ENCODE measurements at regions not wholly inside any gene's neighbourhood (a gene's known extent, or its start where the extent isn't known, plus 50 kb on each side); places are given as distances from the start of the nearest gene placed in this dataset.

DNA sequence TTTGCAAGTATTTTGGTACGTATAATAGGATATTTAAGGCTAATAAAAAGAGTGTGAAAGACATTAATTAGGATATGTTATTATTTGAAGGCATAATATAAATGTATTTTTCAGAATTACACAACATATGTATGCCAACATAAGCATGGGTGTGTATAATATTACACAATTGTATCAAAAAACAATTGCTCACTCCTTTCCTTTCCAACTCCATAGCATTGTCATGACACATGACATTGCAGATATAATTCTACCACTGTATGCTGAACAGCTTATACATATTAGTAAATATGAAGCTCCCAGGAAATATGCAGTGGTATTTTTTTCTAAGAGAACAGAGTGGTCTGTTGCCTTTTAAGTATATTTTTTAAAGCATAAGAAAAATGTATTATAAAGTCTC is 593.1 kb downstream of the TMX3 start:
- DNase-seq, result no peak
- Histone ChIP-seq H3K27me3 (ENCODE audit: control insufficient read depth in 1 of 2, insufficient read depth in 2 of 2, low read length in 1 of 2) (no peaks in the 10 kb centered on the region), H3K4me3 (ENCODE audit: low read length in 2 of 2) (no peak overlapping the region), H3K27ac (ENCODE audit: low read depth in 1 of 2, low read length in 2 of 2) (no peak overlapping the region), H3K4me1 (ENCODE audit: control insufficient read depth in 1 of 2, insufficient read depth in 2 of 2, low read length in 2 of 2) (no peaks in the 10 kb centered on the region), H3K9me3 (ENCODE audit: control insufficient read depth, low read length) (no peaks in the 10 kb centered on the region), H3K36me3 (ENCODE audit: control insufficient read depth in 1 of 2, insufficient read depth in 2 of 2, low read length in 1 of 2) (no peaks in the 10 kb centered on the region)
- intact Hi-C loops (cut with DNase I), result no loop called here
- ATAC-seq (ENCODE audit: low FRiP score), result no peak
- 97% methylated on average over 1 of the region's 1 CpG for whole genome bisulfite sequencing, 2 donors

DNA sequence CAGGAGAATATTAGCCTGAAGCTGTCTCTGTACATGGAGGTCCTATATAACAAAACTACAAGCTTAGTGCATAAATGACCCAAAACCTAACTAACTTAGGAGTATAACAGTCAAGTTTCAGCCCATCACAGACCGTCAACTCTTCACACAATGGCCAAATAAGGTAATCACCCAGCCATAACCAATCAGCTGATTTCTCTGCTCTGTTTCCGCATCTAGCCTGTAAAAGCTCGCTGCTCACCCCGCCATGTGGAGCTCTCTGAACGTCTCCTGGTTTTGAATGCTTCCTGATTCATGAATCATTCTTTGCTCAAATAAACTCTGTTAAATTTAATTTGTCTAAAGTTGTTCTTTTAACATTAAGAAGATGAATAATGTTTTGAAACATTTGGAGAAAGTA is 593.6 kb downstream of the TMX3 start:
- ATAC-seq (ENCODE audit: low FRiP score) (no peak), DNase-seq (no peak)
- WGBS, 2 donors, result 87% methylated on average over 5 of the region's 5 CpGs
- no peaks in the 10 kb centered on the region for H3K27me3 ChIP-seq (ENCODE audit: control insufficient read depth in 1 of 2, insufficient read depth in 2 of 2, low read length in 1 of 2)
- intact Hi-C loops (cut with DNase I), result no loop called here
- H3K4me1 ChIP-seq (ENCODE audit: control insufficient read depth in 1 of 2, insufficient read depth in 2 of 2, low read length in 2 of 2), result no peaks in the 10 kb centered on the region
- H3K4me3 ChIP-seq (ENCODE audit: low read length in 2 of 2), result no peak overlapping the region
- H3K36me3 ChIP-seq (ENCODE audit: control insufficient read depth in 1 of 2, insufficient read depth in 2 of 2, low read length in 1 of 2), result no peaks in the 10 kb centered on the region
- H3K27ac ChIP-seq (ENCODE audit: low read depth in 1 of 2, low read length in 2 of 2), result no peak overlapping the region
- H3K9me3 ChIP-seq (ENCODE audit: control insufficient read depth, low read length), result no peaks in the 10 kb centered on the region

DNA sequence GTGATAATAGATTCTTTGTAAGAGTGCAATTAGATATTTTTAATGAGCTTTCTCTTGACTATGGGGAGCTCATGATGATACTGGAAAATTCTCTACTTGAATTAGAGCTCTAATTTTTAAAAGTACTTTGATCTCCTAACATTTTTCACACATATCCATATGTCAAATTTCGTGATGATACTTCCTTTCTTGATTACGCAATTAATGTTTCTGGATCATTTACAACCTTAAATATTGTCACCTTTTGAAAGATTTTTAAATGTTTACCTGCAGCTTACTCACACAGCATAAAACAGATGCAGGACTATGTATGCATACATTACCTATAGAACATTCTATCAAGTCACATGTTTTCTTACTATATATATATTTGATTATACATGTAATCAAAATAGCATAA is 598.5 kb upstream of the DSEL start:
- 93 to 96% methylated on average over 2 of the region's 2 CpGs for WGBS, 2 donors
- ATAC-seq (ENCODE audit: low FRiP score), result no peak
- intact Hi-C loops (cut with DNase I), result no loop called here
- Histone ChIP-seq H3K9me3 (ENCODE audit: control insufficient read depth, low read length) (no peaks in the 10 kb centered on the region), H3K27ac (ENCODE audit: low read depth in 1 of 2, low read length in 2 of 2) (no peak overlapping the region), H3K27me3 (ENCODE audit: control insufficient read depth in 1 of 2, insufficient read depth in 2 of 2, low read length in 1 of 2) (no peaks in the 10 kb centered on the region), H3K36me3 (ENCODE audit: control insufficient read depth in 1 of 2, insufficient read depth in 2 of 2, low read length in 1 of 2) (no peaks in the 10 kb centered on the region), H3K4me3 (ENCODE audit: low read length in 2 of 2) (no peak overlapping the region), H3K4me1 (ENCODE audit: control insufficient read depth in 1 of 2, insufficient read depth in 2 of 2, low read length in 2 of 2) (no peaks in the 10 kb centered on the region)
- no peak for DNase-seq

DNA sequence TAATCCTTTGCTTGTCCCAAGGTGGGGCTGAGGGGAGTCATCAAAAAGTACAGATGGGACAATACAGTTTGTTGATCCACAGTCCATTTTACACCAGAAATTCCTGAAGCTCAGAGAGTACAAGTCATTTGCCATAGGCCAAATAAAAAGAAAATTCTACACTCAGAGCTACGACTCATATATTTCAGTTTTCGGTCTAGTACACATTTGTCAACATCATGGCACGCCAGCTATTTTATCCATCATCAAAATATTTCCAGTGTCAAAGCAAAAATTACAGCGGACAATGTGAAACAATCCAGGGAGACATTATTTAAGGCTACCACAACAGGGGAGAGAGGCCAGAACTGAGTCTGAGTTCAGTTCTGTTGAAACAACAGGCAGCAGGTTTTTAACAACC is 587.5 kb upstream of the DSEL start:
- no peaks in the 10 kb centered on the region for H3K4me1 ChIP-seq (ENCODE audit: control insufficient read depth in 1 of 2, insufficient read depth in 2 of 2, low read length in 2 of 2)
- DNase-seq (no peak), ATAC-seq (ENCODE audit: low FRiP score) (no peak)
- 66 to 71% methylated on average over 4 of the region's 4 CpGs for WGBS, 2 donors
- H3K36me3 ChIP-seq (ENCODE audit: control insufficient read depth in 1 of 2, insufficient read depth in 2 of 2, low read length in 1 of 2), result no peaks in the 10 kb centered on the region
- H3K4me3 ChIP-seq (ENCODE audit: low read length in 2 of 2), result no peak overlapping the region
- H3K27me3 ChIP-seq (ENCODE audit: control insufficient read depth in 1 of 2, insufficient read depth in 2 of 2, low read length in 1 of 2), result no peaks in the 10 kb centered on the region
- H3K27ac ChIP-seq (ENCODE audit: low read depth in 1 of 2, low read length in 2 of 2), result no peak overlapping the region
- intact Hi-C loops (cut with DNase I), result no loop called here
- H3K9me3 ChIP-seq (ENCODE audit: control insufficient read depth, low read length), result no peaks in the 10 kb centered on the region

DNA sequence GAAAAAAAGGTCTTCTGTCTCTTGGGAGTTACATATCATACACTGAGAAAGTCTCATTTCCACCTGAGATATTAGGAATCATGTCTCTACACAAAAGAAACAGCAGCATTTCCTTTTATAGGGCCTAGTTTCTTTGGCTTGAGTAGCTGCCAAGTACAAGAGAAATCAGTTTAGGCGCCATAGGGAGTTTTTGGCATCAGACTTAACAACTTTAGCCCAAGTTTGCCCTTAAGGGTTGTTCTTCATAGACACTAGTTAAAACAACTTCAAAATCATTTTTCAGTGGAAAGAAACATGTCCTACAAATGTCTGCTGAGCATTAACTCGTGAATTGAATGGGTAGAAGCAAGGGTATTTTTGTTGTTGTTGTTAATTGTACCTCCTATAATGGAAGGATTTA is 587.0 kb upstream of the DSEL start:
- no peaks in the 10 kb centered on the region for H3K4me1 ChIP-seq (ENCODE audit: control insufficient read depth in 1 of 2, insufficient read depth in 2 of 2, low read length in 2 of 2)
- H3K27me3 ChIP-seq (ENCODE audit: control insufficient read depth in 1 of 2, insufficient read depth in 2 of 2, low read length in 1 of 2), result no peaks in the 10 kb centered on the region
- no peak overlapping the region for H3K27ac ChIP-seq (ENCODE audit: low read depth in 1 of 2, low read length in 2 of 2)
- DNase-seq (no peak), ATAC-seq (ENCODE audit: low FRiP score) (no peak)
- no peak overlapping the region for H3K4me3 ChIP-seq (ENCODE audit: low read length in 2 of 2)
- 31% methylated on average over 2 of the region's 2 CpGs for WGBS, 2 donors
- no peaks in the 10 kb centered on the region for H3K36me3 ChIP-seq (ENCODE audit: control insufficient read depth in 1 of 2, insufficient read depth in 2 of 2, low read length in 1 of 2)
- intact Hi-C loops (cut with DNase I), result no loop called here
- no peaks in the 10 kb centered on the region for H3K9me3 ChIP-seq (ENCODE audit: control insufficient read depth, low read length)

DNA sequence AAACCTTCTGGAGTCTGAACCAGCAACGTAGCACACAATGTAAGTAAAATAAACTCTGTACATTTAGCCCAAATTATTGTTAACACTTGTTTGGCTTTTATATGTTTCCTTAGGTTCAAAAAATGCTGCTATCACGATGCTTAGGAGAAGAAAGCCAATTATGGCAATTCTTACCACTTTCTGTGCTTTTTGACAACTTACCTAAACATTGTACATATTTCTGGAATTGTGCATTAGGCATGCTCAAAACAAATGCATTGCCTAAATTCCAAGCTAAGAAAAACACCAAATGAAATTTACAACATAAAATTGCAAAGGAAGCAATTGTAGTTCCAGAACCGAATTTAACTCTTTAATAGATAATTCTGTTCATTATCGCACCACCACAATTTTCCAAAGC is 585.6 kb upstream of the DSEL start:
- Histone ChIP-seq H3K9me3 (ENCODE audit: control insufficient read depth, low read length) (no peaks in the 10 kb centered on the region), H3K4me1 (ENCODE audit: control insufficient read depth in 1 of 2, insufficient read depth in 2 of 2, low read length in 2 of 2) (no peaks in the 10 kb centered on the region), H3K27me3 (ENCODE audit: control insufficient read depth in 1 of 2, insufficient read depth in 2 of 2, low read length in 1 of 2) (no peaks in the 10 kb centered on the region), H3K4me3 (ENCODE audit: low read length in 2 of 2) (no peak overlapping the region), H3K36me3 (ENCODE audit: control insufficient read depth in 1 of 2, insufficient read depth in 2 of 2, low read length in 1 of 2) (no peaks in the 10 kb centered on the region), H3K27ac (ENCODE audit: low read depth in 1 of 2, low read length in 2 of 2) (no peak overlapping the region)
- intact Hi-C loops (cut with DNase I), result no loop called here
- DNase-seq, result no peak
- no peak for ATAC-seq (ENCODE audit: low FRiP score)
- 56 to 62% methylated on average over 4 of the region's 4 CpGs for WGBS, 2 donors

DNA sequence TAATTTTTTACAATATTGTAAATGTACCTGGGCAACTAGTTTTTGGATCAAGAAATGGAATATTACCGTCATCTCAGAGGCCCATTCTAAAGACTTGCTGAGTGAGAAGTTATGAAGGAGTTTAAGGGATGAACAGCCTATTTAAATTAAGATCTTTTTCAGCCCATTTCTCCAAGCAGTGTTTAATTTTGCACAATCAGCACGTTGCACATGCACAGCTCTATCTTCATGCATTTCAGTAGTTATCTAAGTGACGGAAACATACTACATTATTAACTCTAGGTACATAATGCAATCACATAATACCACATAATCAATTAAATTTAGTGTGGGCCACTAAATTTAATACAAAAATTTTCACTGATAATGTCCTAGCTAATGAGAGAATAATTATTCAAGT is 582.1 kb upstream of the DSEL start:
- Histone ChIP-seq H3K4me1 (ENCODE audit: control insufficient read depth in 1 of 2, insufficient read depth in 2 of 2, low read length in 2 of 2) (no peaks in the 10 kb centered on the region), H3K27ac (ENCODE audit: low read depth in 1 of 2, low read length in 2 of 2) (no peak overlapping the region), H3K4me3 (ENCODE audit: low read length in 2 of 2) (no peak overlapping the region), H3K9me3 (ENCODE audit: control insufficient read depth, low read length) (no peaks in the 10 kb centered on the region), H3K27me3 (ENCODE audit: control insufficient read depth in 1 of 2, insufficient read depth in 2 of 2, low read length in 1 of 2) (no peaks in the 10 kb centered on the region), H3K36me3 (ENCODE audit: control insufficient read depth in 1 of 2, insufficient read depth in 2 of 2, low read length in 1 of 2) (no peaks in the 10 kb centered on the region)
- intact Hi-C loops (cut with DNase I), result no loop called here
- DNase-seq, result no peak
- 94 to 95% methylated on average over 3 of the region's 3 CpGs for WGBS, 2 donors
- ATAC-seq (ENCODE audit: low FRiP score), result no peak

DNA sequence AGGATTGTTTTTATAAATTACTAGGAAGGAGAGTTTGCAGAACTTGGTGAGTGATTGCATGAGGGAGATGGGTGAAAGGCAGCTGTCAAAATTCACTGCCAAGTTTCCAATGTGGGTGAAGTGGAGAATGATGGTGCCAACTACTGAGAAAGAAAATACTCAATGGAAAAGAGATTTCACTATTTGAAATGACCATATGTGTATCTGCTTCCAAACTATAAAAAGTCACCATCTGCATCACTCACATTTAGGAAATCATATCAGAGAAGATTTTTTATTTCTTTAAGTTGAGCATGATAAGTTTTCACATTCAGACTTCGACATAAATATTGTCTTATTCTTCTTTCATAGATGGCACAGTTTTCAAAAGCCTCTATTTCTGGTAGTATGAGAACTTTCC is 570.0 kb upstream of the DSEL start:
- Histone ChIP-seq H3K4me3 (ENCODE audit: low read length in 2 of 2) (no peak overlapping the region), H3K4me1 (ENCODE audit: control insufficient read depth in 1 of 2, insufficient read depth in 2 of 2, low read length in 2 of 2) (no peaks in the 10 kb centered on the region), H3K36me3 (ENCODE audit: control insufficient read depth in 1 of 2, insufficient read depth in 2 of 2, low read length in 1 of 2) (no peaks in the 10 kb centered on the region), H3K9me3 (ENCODE audit: control insufficient read depth, low read length) (no peaks in the 10 kb centered on the region), H3K27me3 (ENCODE audit: control insufficient read depth in 1 of 2, insufficient read depth in 2 of 2, low read length in 1 of 2) (no peaks in the 10 kb centered on the region), H3K27ac (ENCODE audit: low read depth in 1 of 2, low read length in 2 of 2) (no peak overlapping the region)
- no peak for DNase-seq
- WGBS, 2 donors, result 26 to 28% methylated on average over 1 of the region's 1 CpG
- ATAC-seq (ENCODE audit: low FRiP score), result no peak
- intact Hi-C loops (cut with DNase I), result no loop called here

DNA sequence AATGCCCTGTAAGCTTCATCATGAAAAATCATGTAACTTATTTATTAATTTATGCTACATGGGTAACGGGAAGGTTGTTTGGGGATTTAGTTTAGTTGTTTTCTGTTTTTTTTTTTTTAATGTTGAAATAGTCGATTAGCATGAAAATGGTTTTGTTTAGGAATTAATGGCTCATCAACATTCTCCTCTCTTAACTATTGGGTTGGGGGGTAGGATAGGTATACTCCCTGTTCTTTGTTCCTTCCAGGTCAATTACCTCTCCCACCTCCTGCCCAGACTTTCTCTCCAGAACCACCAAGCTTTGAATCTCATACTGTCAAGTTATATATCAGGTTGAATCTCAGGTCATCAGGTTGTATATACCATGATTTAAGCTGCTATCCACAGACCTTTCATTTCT is 568.7 kb upstream of the DSEL start:
- Histone ChIP-seq H3K4me3 (ENCODE audit: low read length in 2 of 2) (no peak overlapping the region), H3K9me3 (ENCODE audit: control insufficient read depth, low read length) (no peaks in the 10 kb centered on the region), H3K27me3 (ENCODE audit: control insufficient read depth in 1 of 2, insufficient read depth in 2 of 2, low read length in 1 of 2) (no peaks in the 10 kb centered on the region), H3K4me1 (ENCODE audit: control insufficient read depth in 1 of 2, insufficient read depth in 2 of 2, low read length in 2 of 2) (no peaks in the 10 kb centered on the region), H3K27ac (ENCODE audit: low read depth in 1 of 2, low read length in 2 of 2) (no peak overlapping the region), H3K36me3 (ENCODE audit: control insufficient read depth in 1 of 2, insufficient read depth in 2 of 2, low read length in 1 of 2) (no peaks in the 10 kb centered on the region)
- DNase-seq (no peak), ATAC-seq (ENCODE audit: low FRiP score) (no peak)
- intact Hi-C loops (cut with DNase I), result no loop called here
- 66 to 81% methylated on average over 2 of the region's 2 CpGs for WGBS, 2 donors

DNA sequence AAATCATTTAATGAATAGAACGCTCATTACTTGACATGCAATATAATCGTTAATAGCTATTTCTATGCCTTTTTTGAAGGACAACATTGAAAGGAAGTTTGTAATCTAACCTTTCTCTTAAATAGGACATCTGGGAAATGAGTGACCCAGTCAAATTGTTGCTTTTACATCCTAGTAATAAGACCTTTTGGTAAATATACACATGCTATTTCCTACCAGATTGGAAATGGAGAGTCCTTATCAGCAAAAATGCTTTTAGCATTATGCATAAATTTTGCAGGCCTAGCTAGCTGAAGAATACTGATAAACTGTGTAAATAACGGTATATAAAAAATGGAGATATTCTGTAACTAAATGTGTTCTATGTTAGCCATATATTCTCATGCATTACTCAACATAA is 567.3 kb upstream of the DSEL start:
- DNase-seq, result no peak
- Histone ChIP-seq H3K4me1 (ENCODE audit: control insufficient read depth in 1 of 2, insufficient read depth in 2 of 2, low read length in 2 of 2) (no peaks in the 10 kb centered on the region), H3K4me3 (ENCODE audit: low read length in 2 of 2) (no peak overlapping the region), H3K27ac (ENCODE audit: low read depth in 1 of 2, low read length in 2 of 2) (no peak overlapping the region), H3K9me3 (ENCODE audit: control insufficient read depth, low read length) (no peaks in the 10 kb centered on the region), H3K36me3 (ENCODE audit: control insufficient read depth in 1 of 2, insufficient read depth in 2 of 2, low read length in 1 of 2) (no peaks in the 10 kb centered on the region), H3K27me3 (ENCODE audit: control insufficient read depth in 1 of 2, insufficient read depth in 2 of 2, low read length in 1 of 2) (no peaks in the 10 kb centered on the region)
- intact Hi-C loops (cut with DNase I), result no loop called here
- no peak for ATAC-seq (ENCODE audit: low FRiP score)
- WGBS, 2 donors, result 72 to 80% methylated on average over 3 of the region's 3 CpGs

Measured in aorta (tissue), 5 donors.